H1 (cell line): ENCODE measurements at regions not wholly inside any gene's neighbourhood (a gene's known extent, or its start where the extent isn't known, plus 50 kb on each side); places are given as distances from the start of the nearest gene placed in this dataset.

Experiments used
- CREB1 ChIP-seq: IDR thresholded peaks from 2 replicates; pipeline ENCODE4 v1.6.1; 2012; ENCODE audit warnings: inconsistent platforms
- CTBP2 ChIP-seq: IDR thresholded peaks from 2 replicates; pipeline ENCODE4 v1.7.0; 2011; ENCODE audit warnings: borderline replicate concordance, mild to moderate bottlenecking, moderate library complexity, mixed read lengths, low read length; ENCODE audit not compliant: insufficient read depth, insufficient read length
- EP300 ChIP-seq, 2 experiments: IDR thresholded peaks; 1 replicate in 1 of 2; 2 replicates in 1 of 2; pipeline ENCODE4 v1.6.1; 2011 to 2012; ENCODE audit warnings: low read depth in 2 of 2, low read length in 2 of 2, mild to moderate bottlenecking in 2 of 2, borderline replicate concordance in 1 of 2, inconsistent platforms in 1 of 2, moderate library complexity in 1 of 2
- KDM1A ChIP-seq: fragments of 200-600, 300-600 bp; sonication (generic); IDR thresholded peaks from 2 replicates; pipeline ENCODE4 v1.7.1; 2016; ENCODE audit warnings: mild to moderate bottlenecking, low read length, borderline replicate concordance
- PHF8 ChIP-seq: fragments of 200-600 bp; sonication (generic); conservative IDR thresholded peaks from 2 replicates; pipeline ENCODE4 v1.7.1; 2012; ENCODE audit warnings: low read depth, mild to moderate bottlenecking, inconsistent platforms, low read length, moderate library complexity
- POLR2AphosphoS5 ChIP-seq: IDR thresholded peaks from 2 replicates; pipeline ENCODE4 v1.6.1; 2011; ENCODE audit warnings: low read depth, low read length
- SP4 ChIP-seq: IDR thresholded peaks from 2 replicates; pipeline ENCODE4 v1.6.1; 2012; ENCODE audit warnings: low read length, inconsistent platforms

- TF ChIP-seq CTBP2: no peak
- no peak for TF ChIP-seq SP4
- TF ChIP-seq KDM1A: no peak
- TF ChIP-seq CREB1: no peak
- no peak for TF ChIP-seq PHF8
- TF ChIP-seq POLR2AphosphoS5: no peak
- no peak for TF ChIP-seq EP300 (IDR thresholded peaks at IDR 0.05; ENCODE audit: borderline replicate concordance in 1 of 2, low read depth in 2 of 2, low read length in 2 of 2)
Observed at GRCh38 chr21:18771845-18772380, 368.3 kb upstream of the TMPRSS15 start (continued).
